ENCODE measurements at regions not wholly inside any gene's neighbourhood (a gene's known extent, or its start where the extent isn't known, plus 50 kb on each side); places are given as distances from the start of the nearest gene placed in this dataset.
A peak's percentile ranks its signal among the peaks of the same experiment; 100 is the strongest.
"Not testable (repeated sequence)": the region's sequence is repeated elsewhere in the genome, so short reads cannot be mapped to it uniquely, and the experiment has no call there.

DNA sequence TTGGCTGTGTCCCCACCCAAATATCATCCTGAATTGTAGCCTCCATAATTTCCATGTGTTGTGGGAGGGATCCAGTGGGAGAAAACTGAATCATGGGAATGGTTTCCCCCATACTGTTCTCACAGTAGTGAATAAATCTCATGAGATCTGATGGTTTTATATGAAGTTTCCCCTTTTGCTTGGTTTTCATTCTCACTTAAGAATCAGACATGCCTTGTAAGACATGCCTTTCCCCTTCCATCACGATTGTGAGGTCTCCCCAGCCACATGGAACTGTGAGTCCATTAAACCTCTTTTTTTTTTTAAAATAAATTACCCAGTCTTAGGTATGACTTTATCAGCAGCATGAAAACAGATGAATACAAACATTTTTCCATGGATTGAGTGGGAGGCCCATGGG is 652.9 kb downstream of the ETNK1 start (continued):
- TF ChIP-seq, protein P1, sequence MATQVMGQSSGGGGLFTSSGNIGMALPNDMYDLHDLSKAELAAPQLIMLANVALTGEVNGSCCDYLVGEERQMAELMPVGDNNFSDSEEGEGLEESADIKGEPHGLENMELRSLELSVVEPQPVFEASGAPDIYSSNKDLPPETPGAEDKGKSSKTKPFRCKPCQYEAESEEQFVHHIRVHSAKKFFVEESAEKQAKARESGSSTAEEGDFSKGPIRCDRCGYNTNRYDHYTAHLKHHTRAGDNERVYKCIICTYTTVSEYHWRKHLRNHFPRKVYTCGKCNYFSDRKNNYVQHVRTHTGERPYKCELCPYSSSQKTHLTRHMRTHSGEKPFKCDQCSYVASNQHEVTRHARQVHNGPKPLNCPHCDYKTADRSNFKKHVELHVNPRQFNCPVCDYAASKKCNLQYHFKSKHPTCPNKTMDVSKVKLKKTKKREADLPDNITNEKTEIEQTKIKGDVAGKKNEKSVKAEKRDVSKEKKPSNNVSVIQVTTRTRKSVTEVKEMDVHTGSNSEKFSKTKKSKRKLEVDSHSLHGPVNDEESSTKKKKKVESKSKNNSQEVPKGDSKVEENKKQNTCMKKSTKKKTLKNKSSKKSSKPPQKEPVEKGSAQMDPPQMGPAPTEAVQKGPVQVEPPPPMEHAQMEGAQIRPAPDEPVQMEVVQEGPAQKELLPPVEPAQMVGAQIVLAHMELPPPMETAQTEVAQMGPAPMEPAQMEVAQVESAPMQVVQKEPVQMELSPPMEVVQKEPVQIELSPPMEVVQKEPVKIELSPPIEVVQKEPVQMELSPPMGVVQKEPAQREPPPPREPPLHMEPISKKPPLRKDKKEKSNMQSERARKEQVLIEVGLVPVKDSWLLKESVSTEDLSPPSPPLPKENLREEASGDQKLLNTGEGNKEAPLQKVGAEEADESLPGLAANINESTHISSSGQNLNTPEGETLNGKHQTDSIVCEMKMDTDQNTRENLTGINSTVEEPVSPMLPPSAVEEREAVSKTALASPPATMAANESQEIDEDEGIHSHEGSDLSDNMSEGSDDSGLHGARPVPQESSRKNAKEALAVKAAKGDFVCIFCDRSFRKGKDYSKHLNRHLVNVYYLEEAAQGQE (IDR thresholded peaks at IDR 0.05), result no peak

DNA sequence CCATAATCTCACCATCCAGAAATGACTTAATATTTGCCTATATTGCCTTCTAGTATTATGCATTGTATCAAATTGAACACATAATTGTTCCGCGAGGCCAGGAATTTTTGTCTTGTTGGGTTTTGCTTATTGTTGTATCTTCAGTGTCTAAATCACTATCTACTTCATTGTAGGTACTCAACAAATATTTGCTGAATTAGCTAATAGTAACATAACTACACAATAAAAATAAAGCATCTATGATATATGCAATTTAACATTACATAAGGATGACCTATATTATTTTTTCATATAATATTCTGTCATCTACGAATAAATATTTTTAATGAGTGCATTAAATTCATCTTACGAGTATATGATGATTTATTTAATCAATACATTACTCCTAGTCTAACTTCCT is 656.3 kb downstream of the ETNK1 start:
- POLR2A ChIA-PET, result no interaction called here
- 44% methylated on average over 4 of the region's 4 CpGs for WGBS (ENCODE audit: missing lambda C conversion rate)
- no peak for ATAC-seq

GRCh38 chr12:23282701-23283100 is 657.7 kb downstream of the ETNK1 start:
- ATAC-seq (no peak), DNase-seq (ENCODE audit: low read depth in 1 of 2, low spot score in 1 of 2) (no peak), FAIRE-seq (no peak)
- Histone ChIP-seq H3K4me1 (no peaks in the 10 kb centered on the region), H3K27ac (no peak overlapping the region), H3K4me3 (no peak overlapping the region), H3K9me3 (0 out of 3 replicates have a peak, but pooled peaks cover 3% of the 10 kb centered on the region), H3K4me2 (no peak overlapping the region)
- ChIA-PET POLR2A (no interaction called here), CTCF (no interaction called here)
- no peak for TF ChIP-seq HOXA7 (CRISPR knock-in tag; IDR thresholded peaks at IDR 0.05)

More for the DNA sequence above, 656.3 kb downstream of the ETNK1 start:
- DNase-seq (ENCODE audit: low read depth in 1 of 2, low spot score in 1 of 2) (no peak), FAIRE-seq (no peak)
- H3K9me3 ChIP-seq, result peaks cover 3% of the 10 kb centered on the region; the same call in 1 of the 3 replicates
- TF ChIP-seq MAFK (IDR thresholded peaks at IDR 0.05; ENCODE audit: partially characterized antibody) (peak; percentile 43), POLR2A (IDR thresholded peaks at IDR 0.05; ENCODE audit: low read length) (no peak)
- H3K27ac ChIP-seq, result no peak overlapping the region
- no peak overlapping the region for H3K4me2 ChIP-seq
- H3K4me1 ChIP-seq, result no peaks in the 10 kb centered on the region
- CTCF ChIA-PET, result no interaction called here
- H3K4me3 ChIP-seq, result no peak overlapping the region

DNA sequence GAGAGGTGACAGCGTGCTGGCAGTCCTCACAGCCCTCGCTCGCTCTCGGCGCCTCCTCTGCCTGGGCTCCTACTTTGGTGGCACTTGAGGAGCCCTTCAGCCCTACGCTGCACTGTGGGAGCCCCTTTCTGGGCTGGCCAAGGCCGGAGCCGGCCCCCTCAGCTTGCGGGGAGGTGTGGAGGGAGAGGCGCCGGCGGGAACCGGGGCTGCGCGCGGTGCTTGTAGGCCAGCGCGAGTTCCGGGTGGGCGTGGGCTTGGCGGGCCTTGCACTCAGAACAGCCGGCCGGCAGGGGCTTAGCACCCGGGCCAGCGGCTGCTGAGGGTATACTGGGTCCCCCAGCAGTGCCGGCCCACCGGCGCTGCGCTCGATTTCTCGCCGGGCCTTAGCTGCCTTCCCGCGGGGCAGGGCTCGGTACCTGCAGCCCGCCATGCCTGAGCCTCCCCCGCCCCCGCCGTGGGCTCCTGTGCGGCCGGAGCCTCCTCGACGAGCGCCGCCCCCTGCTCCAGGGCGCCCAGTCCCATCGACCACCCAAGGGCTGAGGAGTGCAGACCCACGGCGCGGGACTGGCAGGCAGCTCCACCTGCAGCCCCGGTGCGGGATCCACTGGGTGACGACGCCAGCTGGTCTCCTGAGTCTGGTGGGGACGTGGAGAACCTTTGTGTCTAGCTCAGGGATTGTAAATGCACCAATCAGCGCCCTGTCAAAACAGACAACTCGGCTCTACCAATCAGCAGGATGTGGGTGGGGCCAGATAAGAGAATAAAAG is 661.0 kb downstream of the ETNK1 start:
- POLR2A ChIA-PET; H3K4me1 ChIP-seq; H3K4me2 ChIP-seq; H3K27ac ChIP-seq; H3K4me3 ChIP-seq; H3K9me3 ChIP-seq; DNase-seq (ENCODE audit: low read depth in 1 of 2, low spot score in 1 of 2); ATAC-seq; CTCF ChIA-PET; FAIRE-seq: not testable (repeated sequence)
- 50% methylated on average over 29 of the region's 57 CpGs for WGBS (ENCODE audit: missing lambda C conversion rate)

GRCh38 chr12:23290627-23291330 is 658.7 kb downstream of the SOX5 start:
- no peak for TF ChIP-seq EHMT2 (IDR thresholded peaks at IDR 0.05; ENCODE audit: low read depth)
- no peak for TF ChIP-seq JUNB (IDR thresholded peaks at IDR 0.05)
- TF ChIP-seq, protein P2, sequence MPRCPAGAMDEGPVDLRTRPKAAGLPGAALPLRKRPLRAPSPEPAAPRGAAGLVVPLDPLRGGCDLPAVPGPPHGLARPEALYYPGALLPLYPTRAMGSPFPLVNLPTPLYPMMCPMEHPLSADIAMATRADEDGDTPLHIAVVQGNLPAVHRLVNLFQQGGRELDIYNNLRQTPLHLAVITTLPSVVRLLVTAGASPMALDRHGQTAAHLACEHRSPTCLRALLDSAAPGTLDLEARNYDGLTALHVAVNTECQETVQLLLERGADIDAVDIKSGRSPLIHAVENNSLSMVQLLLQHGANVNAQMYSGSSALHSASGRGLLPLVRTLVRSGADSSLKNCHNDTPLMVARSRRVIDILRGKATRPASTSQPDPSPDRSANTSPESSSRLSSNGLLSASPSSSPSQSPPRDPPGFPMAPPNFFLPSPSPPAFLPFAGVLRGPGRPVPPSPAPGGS (IDR thresholded peaks at IDR 0.05), result no peak
- TF ChIP-seq CBX2 (IDR thresholded peaks at IDR 0.05; ENCODE audit: borderline replicate concordance, low read depth), result no peak
- TF ChIP-seq ESRRA (IDR thresholded peaks at IDR 0.05; ENCODE audit: borderline replicate concordance, low read length), result no peak
- no peak overlapping the region for H3K27ac ChIP-seq
- ATAC-seq (no peak), DNase-seq (ENCODE audit: low read depth in 1 of 2, low spot score in 1 of 2) (no peak), FAIRE-seq (no peak)
- H3K4me1 ChIP-seq, result no peaks in the 10 kb centered on the region
- ChIA-PET CTCF (interaction anchor here (1.0 kb wide), 1 partner anchor 26 kb away, joined by 3 read pairs; no protein-coding TSS in a partner anchor), POLR2A (no interaction called here)
- no peaks in the 10 kb centered on the region for H3K9me3 ChIP-seq
- no peak overlapping the region for H3K4me2 ChIP-seq
- H3K4me3 ChIP-seq, result no peak overlapping the region
- WGBS (ENCODE audit: missing lambda C conversion rate), result 0% methylated on average over 1 of the region's 1 CpG

Measured in A549 (cell line).